H9 (cell line): ENCODE measurements at regions not wholly inside any gene's neighbourhood (a gene's known extent, or its start where the extent isn't known, plus 50 kb on each side); places are given as distances from the start of the nearest gene placed in this dataset.

Experiments
- DNase-seq: peaks from one replicate; pipeline ENCODE4 v3.0.0-alpha.2; 2017
- H2AFZ ChIP-seq: one replicate; pipeline ENCODE4 v1.6.1; 2013; ENCODE audit warnings: mild to moderate bottlenecking, low read length, control low read depth, moderate library complexity
- H2AK5ac ChIP-seq: 2 replicates; pipeline ENCODE4 v1.6.1; 2013; ENCODE audit warnings: low read length, control low read depth, mixed read lengths; ENCODE audit not compliant: insufficient read length
- H2BK120ac ChIP-seq: one replicate; pipeline ENCODE4 v1.6.1; 2013; ENCODE audit warnings: low read depth, mild to moderate bottlenecking, low read length, control low read depth, inconsistent platforms; ENCODE audit not compliant: poor library complexity, severe bottlenecking
- H2BK12ac ChIP-seq: 2 replicates; pipeline ENCODE4 v1.6.1; 2013; ENCODE audit warnings: low read length, control low read depth, mixed read lengths, low read depth; ENCODE audit not compliant: insufficient read length
- H2BK15ac ChIP-seq: 2 replicates; pipeline ENCODE4 v1.6.1; 2013; ENCODE audit warnings: low read depth, low read length, control low read depth
- H2BK20ac ChIP-seq: one replicate; pipeline ENCODE4 v1.6.1; 2013; ENCODE audit warnings: low read depth, mild to moderate bottlenecking, low read length, control low read depth, inconsistent platforms; ENCODE audit not compliant: poor library complexity, severe bottlenecking
- H2BK5ac ChIP-seq: 2 replicates; pipeline ENCODE4 v1.6.1; 2013; ENCODE audit warnings: low read length, control low read depth, mixed read lengths; ENCODE audit not compliant: insufficient read length
- H3K14ac ChIP-seq: 2 replicates; pipeline ENCODE4 v1.6.1; 2013; ENCODE audit warnings: low read length, control low read depth; ENCODE audit not compliant: insufficient read depth
- H3K18ac ChIP-seq: 2 replicates; pipeline ENCODE4 v1.6.1; 2013; ENCODE audit warnings: low read depth, mild to moderate bottlenecking, mixed read lengths, low read length, control low read depth; ENCODE audit not compliant: insufficient read length
- H3K23ac ChIP-seq: 2 replicates; pipeline ENCODE4 v1.6.1; 2013; ENCODE audit warnings: low read length, control low read depth, mixed read lengths, low read depth; ENCODE audit not compliant: insufficient read length
- H3K23me2 ChIP-seq: 2 replicates; pipeline ENCODE4 v1.6.1; 2013; ENCODE audit warnings: low read depth, mild to moderate bottlenecking, mixed read lengths, low read length, control low read depth; ENCODE audit not compliant: insufficient read length, poor library complexity, severe bottlenecking
- H3K27ac ChIP-seq: 2 replicates; pipeline ENCODE4 v1.5.1; 2013; ENCODE audit warnings: low read length, control low read depth, mixed read lengths, low read depth; ENCODE audit not compliant: insufficient read length
- H3K27me3 ChIP-seq: 2 replicates; pipeline ENCODE4 v1.6.1; 2013; ENCODE audit warnings: low read length, control low read depth, inconsistent platforms; ENCODE audit not compliant: insufficient read depth
- H3K4ac ChIP-seq: 2 replicates; pipeline ENCODE4 v1.6.1; 2013; ENCODE audit warnings: low read depth, mild to moderate bottlenecking, control low read depth, inconsistent platforms, low read length, moderate library complexity
- H3K4me1 ChIP-seq: 2 replicates; pipeline ENCODE4 v1.6.1; 2013; ENCODE audit warnings: low read length, control low read depth, inconsistent platforms; ENCODE audit not compliant: insufficient read depth
- H3K4me2 ChIP-seq: 2 replicates; pipeline ENCODE4 v1.6.1; 2013; ENCODE audit warnings: low read length, control low read depth, mixed read lengths; ENCODE audit not compliant: insufficient read length, insufficient read depth
- H3K56ac ChIP-seq: 2 replicates; pipeline ENCODE4 v1.6.1; 2013; ENCODE audit warnings: low read depth, mild to moderate bottlenecking, mixed read lengths, low read length, control low read depth; ENCODE audit not compliant: insufficient read length
- H3K79me1 ChIP-seq: 2 replicates; pipeline ENCODE4 v1.6.1; 2013; ENCODE audit warnings: low read depth, mild to moderate bottlenecking, moderate library complexity, low read length, control low read depth, inconsistent platforms; ENCODE audit not compliant: insufficient read depth, poor library complexity, severe bottlenecking
- H3K79me2 ChIP-seq: 2 replicates; pipeline ENCODE4 v1.6.1; 2013; ENCODE audit warnings: low read length, control low read depth, inconsistent platforms; ENCODE audit not compliant: insufficient read depth
- H3K9ac ChIP-seq: 2 replicates; pipeline ENCODE4 v1.6.1; 2013; ENCODE audit warnings: low read length, control low read depth, mixed read lengths; ENCODE audit not compliant: insufficient read length; ENCODE audit errors: extremely low read depth
- H3K9me3 ChIP-seq: one replicate; pipeline ENCODE4 v1.6.1; 2013; ENCODE audit warnings: low read depth, low read length, inconsistent platforms; ENCODE audit not compliant: control insufficient read depth
- H3T11ph ChIP-seq: one replicate; pipeline ENCODE4 v1.6.1; 2013; ENCODE audit warnings: mild to moderate bottlenecking, low read length, control low read depth, inconsistent platforms
- H4K20me1 ChIP-seq: one replicate; pipeline ENCODE4 v1.6.1; 2013; ENCODE audit not compliant: control insufficient read depth, insufficient read length, insufficient read depth
- H4K5ac ChIP-seq: 2 replicates; pipeline ENCODE4 v1.6.1; 2013; ENCODE audit warnings: low read depth, mild to moderate bottlenecking, mixed read lengths, low read length, control low read depth; ENCODE audit not compliant: insufficient read length
- H4K8ac ChIP-seq: replicated peaks from 2 replicates; pipeline ENCODE4 v1.6.1; 2013; ENCODE audit warnings: low read length, control low read depth, mixed read lengths, low read depth; ENCODE audit not compliant: insufficient read length
- H4K91ac ChIP-seq: 2 replicates; pipeline ENCODE4 v1.6.1; 2013; ENCODE audit warnings: low read depth, mild to moderate bottlenecking, moderate library complexity, mixed read lengths, low read length, control low read depth; ENCODE audit not compliant: insufficient read length
- H3K27ac Mint-ChIP-seq, 3 experiments: 2 replicates in 2 of 3; 3 replicates in 1 of 3; pipeline ENCODE4 v1.8.0; 2020 to 2021; ENCODE audit warnings: mixed read lengths in 3 of 3, mild to moderate bottlenecking in 1 of 3, moderate library complexity in 1 of 3
- H3K27me3 Mint-ChIP-seq: 2 replicates; pipeline ENCODE4 v1.8.0; 2021; ENCODE audit warnings: low read depth, mild to moderate bottlenecking, moderate library complexity, mixed read lengths
- H3K36me3 Mint-ChIP-seq, 3 experiments: 2 replicates in 2 of 3; 3 replicates in 1 of 3; pipeline ENCODE4 v1.8.0; 2020 to 2021; ENCODE audit warnings: low read depth in 3 of 3, mixed read lengths in 3 of 3; ENCODE audit not compliant: insufficient read depth in 1 of 3
- H3K4me1 Mint-ChIP-seq, 2 experiments: 2 replicates each; pipeline ENCODE4 v1.8.0; 2020; ENCODE audit warnings: mixed read lengths in 2 of 2
- H3K4me3 Mint-ChIP-seq, 2 experiments: 2 replicates in 1 of 2; 3 replicates in 1 of 2; pipeline ENCODE4 v1.8.0; 2020 to 2021; ENCODE audit warnings: mild to moderate bottlenecking in 2 of 2, mixed read lengths in 2 of 2, moderate library complexity in 1 of 2
- H3K9me3 Mint-ChIP-seq, 2 experiments: 2 replicates in 1 of 2; 3 replicates in 1 of 2; pipeline ENCODE4 v1.8.0; 2020; ENCODE audit warnings: mild to moderate bottlenecking in 2 of 2, mixed read lengths in 2 of 2, moderate library complexity in 1 of 2
- CTCF ChIP-seq: fragments of 200-600 bp; sonication (generic); conservative IDR thresholded peaks from 3 replicates; pipeline ENCODE4 v1.8.0; 2021; ENCODE audit warnings: antibody characterized with exemption, mild to moderate bottlenecking
- WGBS: extraction: QIAGEN DNeasy Blood & Tissue Kit; methylation state at CpG from one replicate; pipeline ENCODE4 v1.1.7; 2013; ENCODE audit warnings: missing lambda C conversion rate, low lambda C conversion rate, mixed read lengths; ENCODE audit not compliant: insufficient read length; ENCODE audit errors: extremely low coverage; 5-methylcytosine and 5-hydroxymethylcytosine counted together

GRCh38 chr17:52660692-52661091 is 502.2 kb upstream of the CA10 start:
- H4K5ac ChIP-seq, result no peak overlapping the region
- no peaks in the 10 kb centered on the region for H3K9me3 Mint-ChIP-seq

More at GRCh38 chr17:52660692-52661091, 502.2 kb upstream of the CA10 start:
- H2BK5ac ChIP-seq, result no peak overlapping the region
- H4K8ac ChIP-seq, result no peak overlapping the region
- H3T11ph ChIP-seq, result no peak overlapping the region
- Mint-ChIP-seq H3K4me1 (peaks cover 17 to 18% of the 10 kb centered on the region in 2 experiments), H3K36me3 (no peaks in the 10 kb centered on the region; a peak in 1 of 7 replicates), H3K4me3 (no peak overlapping the region), H3K27me3 (peaks cover 2% of the 10 kb centered on the region; the same call in 1 of the 2 replicates), H3K27ac (no peak overlapping the region)
- H4K20me1 ChIP-seq, result no peaks in the 10 kb centered on the region
- H2BK120ac ChIP-seq, result no peak overlapping the region
- H3K27ac ChIP-seq, result no peak overlapping the region
- no peak overlapping the region for H2BK20ac ChIP-seq
- no peaks in the 10 kb centered on the region for H3K9me3 ChIP-seq
- H3K18ac ChIP-seq, result no peak overlapping the region
- no peaks in the 10 kb centered on the region for H3K79me1 ChIP-seq
- H2AK5ac ChIP-seq, result no peak overlapping the region
- no peak overlapping the region for H3K56ac ChIP-seq
- H3K4ac ChIP-seq, result no peak overlapping the region
- H2AFZ ChIP-seq, result no peak overlapping the region
- no peak for TF ChIP-seq CTCF
- no CpG with 5 or more reads among the region's 2 CpGs for WGBS
- H3K79me2 ChIP-seq, result no peaks in the 10 kb centered on the region
- H3K23ac ChIP-seq, result no peak overlapping the region
- H2BK12ac ChIP-seq, result no peak overlapping the region
- H4K91ac ChIP-seq, result no peak overlapping the region
- no peak overlapping the region for H3K9ac ChIP-seq
- no peak overlapping the region for H3K4me2 ChIP-seq
- H2BK15ac ChIP-seq, result no peak overlapping the region
- H3K27me3 ChIP-seq, result no peaks in the 10 kb centered on the region
- DNase-seq, result no peak
- no peak overlapping the region for H3K14ac ChIP-seq
- H3K4me1 ChIP-seq, result no peaks in the 10 kb centered on the region; the same call in 1 of the 2 replicates
- no peaks in the 10 kb centered on the region for H3K23me2 ChIP-seq
